Stimulated activated CD8-positive, alpha-beta memory T cell treated with anti-CD3 and anti-CD28 coated beads, Interleukin-7, amount 100 ng/mL, for 24 hours (primary cell): ENCODE measurements at regions not wholly inside any gene's neighbourhood (a gene's known extent, or its start where the extent isn't known, plus 50 kb on each side); places are given as distances from the start of the nearest gene placed in this dataset.

ENCODE experiments used
- DNase-seq: peaks from one replicate; pipeline ENCODE4 v3.0.0-alpha.2; 2020; ENCODE audit warnings: low read depth

GRCh38 chr6:33967966-33968724 is 164.3 kb upstream of the MLN start:
- DNase-seq = no peak

- no peak for DNase-seq
Measured at GRCh38 chr6:33967265-33967767, 163.5 kb upstream of the MLN start.

GRCh38 chr6:33966536-33966935 is 162.7 kb upstream of the MLN start:
- no peak for DNase-seq

- no peak for DNase-seq
Measured at GRCh38 chr6:33965766-33966165, 162.0 kb upstream of the MLN start.

GRCh38 chr6:33964387-33964786 is 160.6 kb upstream of the MLN start:
- DNase-seq = no peak

- no peak for DNase-seq
Measured at GRCh38 chr6:33963136-33963750, 159.4 kb upstream of the MLN start.

GRCh38 chr6:33962246-33963027 is 158.6 kb upstream of the MLN start:
- DNase-seq = no peak

- no peak for DNase-seq
Measured at GRCh38 chr6:33961691-33962090, 157.9 kb upstream of the MLN start.

- DNase-seq = no peak
Measured at GRCh38 chr6:33960345-33961313, 156.8 kb upstream of the MLN start.

GRCh38 chr6:33959661-33960344 is 156.0 kb upstream of the MLN start:
- DNase-seq = no peak

- DNase-seq = no peak
Measured at GRCh38 chr6:33959329-33959651, 155.5 kb upstream of the MLN start.

GRCh38 chr6:33958526-33959328 is 154.9 kb upstream of the MLN start:
- DNase-seq = no peak

- no peak for DNase-seq
Measured at GRCh38 chr6:33957892-33958525, 154.2 kb upstream of the MLN start.

GRCh38 chr6:33957131-33957891 is 153.5 kb upstream of the MLN start:
- no peak for DNase-seq

- no peak for DNase-seq
Measured at GRCh38 chr6:33956206-33956605, 152.4 kb upstream of the MLN start.

GRCh38 chr6:33955566-33955965 is 151.8 kb upstream of the MLN start:
- no peak for DNase-seq

- no peak for DNase-seq
Measured at GRCh38 chr6:33954453-33954852, 150.7 kb upstream of the MLN start.

- no peak for DNase-seq
Measured at GRCh38 chr6:33953171-33953570, 149.4 kb upstream of the MLN start.

- no peak for DNase-seq
Measured at GRCh38 chr6:33952016-33952415, 148.2 kb upstream of the MLN start.
